ENCODE measurements at regions not wholly inside any gene's neighbourhood (a gene's known extent, or its start where the extent isn't known, plus 50 kb on each side); places are given as distances from the start of the nearest gene placed in this dataset.

- TF ChIP-seq, protein P1, sequence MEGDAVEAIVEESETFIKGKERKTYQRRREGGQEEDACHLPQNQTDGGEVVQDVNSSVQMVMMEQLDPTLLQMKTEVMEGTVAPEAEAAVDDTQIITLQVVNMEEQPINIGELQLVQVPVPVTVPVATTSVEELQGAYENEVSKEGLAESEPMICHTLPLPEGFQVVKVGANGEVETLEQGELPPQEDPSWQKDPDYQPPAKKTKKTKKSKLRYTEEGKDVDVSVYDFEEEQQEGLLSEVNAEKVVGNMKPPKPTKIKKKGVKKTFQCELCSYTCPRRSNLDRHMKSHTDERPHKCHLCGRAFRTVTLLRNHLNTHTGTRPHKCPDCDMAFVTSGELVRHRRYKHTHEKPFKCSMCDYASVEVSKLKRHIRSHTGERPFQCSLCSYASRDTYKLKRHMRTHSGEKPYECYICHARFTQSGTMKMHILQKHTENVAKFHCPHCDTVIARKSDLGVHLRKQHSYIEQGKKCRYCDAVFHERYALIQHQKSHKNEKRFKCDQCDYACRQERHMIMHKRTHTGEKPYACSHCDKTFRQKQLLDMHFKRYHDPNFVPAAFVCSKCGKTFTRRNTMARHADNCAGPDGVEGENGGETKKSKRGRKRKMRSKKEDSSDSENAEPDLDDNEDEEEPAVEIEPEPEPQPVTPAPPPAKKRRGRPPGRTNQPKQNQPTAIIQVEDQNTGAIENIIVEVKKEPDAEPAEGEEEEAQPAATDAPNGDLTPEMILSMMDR (conservative IDR thresholded peaks at IDR 0.05; ENCODE audit: low read depth, low read length) = no peak
- TF ChIP-seq EZH2 (IDR thresholded peaks at IDR 0.05; ENCODE audit: borderline replicate concordance, low read depth, low read length, poor library complexity, severe bottlenecking) = no peak
Observed at GRCh38 chr7:68754414-68754813, 843.9 kb upstream of the AUTS2 start.

Data from A673 (cell line).